D721Med (cell line): ENCODE measurements at regions not wholly inside any gene's neighbourhood (a gene's known extent, or its start where the extent isn't known, plus 50 kb on each side); places are given as distances from the start of the nearest gene placed in this dataset.
"Not testable (repeated sequence)": the region's sequence is repeated elsewhere in the genome, so short reads cannot be mapped to it uniquely, and the experiment has no call there.

Experiments used
- DNase-seq: peaks from one replicate; pipeline ENCODE4 v3.0.0; 2011; ENCODE audit warnings: low spot score; ENCODE audit not compliant: insufficient read length
- FAIRE-seq: peaks from 2 replicates; lab custom pipeline; 2011; peaks lifted over from hg19 to GRCh38; lab: Jason Lieb, UNC
- CTCF ChIP-seq: IDR thresholded peaks from 2 replicates; pipeline ENCODE4 v1.5.1; 2012; ENCODE audit warnings: mild to moderate bottlenecking, control low read depth; ENCODE audit not compliant: insufficient read depth; ENCODE audit errors: missing control alignments

GRCh38 chr7:15068324-15068723, 165.8 kb upstream of the DGKB start:
- no peak for TF ChIP-seq CTCF
- DNase-seq (no peak), FAIRE-seq (no peak)

- DNase-seq, result no peak
- FAIRE-seq, result no peak
- no peak for TF ChIP-seq CTCF
These were observed 154.7 kb upstream of the DGKB start for GRCh38 chr7:15057272-15057671.

GRCh38 chr7:15054304-15054703, 151.8 kb upstream of the DGKB start:
- not testable (repeated sequence) for DNase-seq, FAIRE-seq

- no peak for TF ChIP-seq CTCF
- no peak for FAIRE-seq
- no peak for DNase-seq
These were observed 146.6 kb upstream of the DGKB start for GRCh38 chr7:15049157-15049556.

- TF ChIP-seq CTCF, result no peak
- no peak for FAIRE-seq
- no peak for DNase-seq
These were observed 144.3 kb upstream of the DGKB start for GRCh38 chr7:15046861-15047260.

- no peak for DNase-seq
These were observed 141.4 kb upstream of the DGKB start for GRCh38 chr7:15043931-15044330.

GRCh38 chr7:15042285-15043065, 139.9 kb upstream of the DGKB start:
- no peak for DNase-seq
- FAIRE-seq, result no peak
- TF ChIP-seq CTCF, result no peak

More at GRCh38 chr7:15043931-15044330, 141.4 kb upstream of the DGKB start:
- no peak for TF ChIP-seq CTCF
- FAIRE-seq, result no peak
